ENCODE measurements at regions not wholly inside any gene's neighbourhood (a gene's known extent, or its start where the extent isn't known, plus 50 kb on each side); places are given as distances from the start of the nearest gene placed in this dataset.

DNA sequence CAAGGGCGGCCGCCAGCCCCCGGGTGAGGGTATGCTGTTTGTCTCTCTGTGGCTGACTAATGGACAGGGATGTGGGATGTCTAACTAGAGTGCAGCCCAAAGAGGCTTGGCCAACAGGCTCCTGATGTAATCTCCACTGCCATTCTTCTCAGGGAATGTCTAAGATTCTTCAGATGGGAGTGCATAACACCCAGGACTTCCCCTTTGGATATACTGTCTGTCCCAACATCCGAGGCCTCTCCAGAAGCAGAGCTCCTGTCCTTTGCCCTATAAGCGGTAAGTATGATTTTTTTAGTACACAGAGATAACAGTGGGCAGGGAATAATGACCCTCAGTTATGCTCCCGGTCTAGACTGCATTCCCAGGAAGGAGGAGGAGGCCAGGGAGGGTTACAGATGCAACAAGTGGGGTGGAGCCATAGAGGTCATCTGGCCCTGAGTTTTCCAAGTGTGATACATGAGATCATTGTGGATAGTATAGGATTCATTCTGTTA lies 62.5 kb upstream of the SLCO2A1 start (continued):
- TF ChIP-seq RAD21 (IDR thresholded peaks at IDR 0.05; ENCODE audit: insufficient read depth, low read depth, low read length) (no peak), PML (IDR thresholded peaks at IDR 0.05; ENCODE audit: low read length) (no peak), ZNF592 (IDR thresholded peaks at IDR 0.05) (no peak)

DNA sequence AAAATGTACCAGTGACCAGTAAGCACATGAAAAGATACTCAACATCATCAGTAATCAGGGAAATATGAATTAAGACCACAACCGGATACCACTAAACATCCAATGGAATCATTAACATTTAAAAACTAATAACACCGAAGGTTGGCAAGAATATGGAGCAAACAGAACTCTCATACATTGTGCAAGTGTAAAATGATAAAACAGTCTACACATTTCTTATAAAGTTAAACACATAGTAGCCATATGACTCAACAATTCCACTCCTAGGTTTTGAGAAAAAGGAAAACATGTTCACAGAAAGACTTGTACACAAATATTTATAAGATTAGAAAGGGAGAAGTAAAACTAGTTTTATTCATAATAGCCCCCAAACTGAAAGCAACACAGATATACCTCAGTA lies 60.3 kb upstream of the SLCO2A1 start:
- Histone ChIP-seq H3K79me2 (ENCODE audit: control insufficient read depth, insufficient read depth, low read length) (no peaks in the 10 kb centered on the region), H3K4me3 (no peak overlapping the region), H3K36me3 (ENCODE audit: control insufficient read depth in 2 of 2, insufficient read depth in 2 of 2, low read length in 1 of 2) (no peaks in the 10 kb centered on the region), H4K20me1 (ENCODE audit: control insufficient read depth, insufficient read depth) (no peaks in the 10 kb centered on the region), H3K27ac (ENCODE audit: control insufficient read depth, insufficient read depth) (no peak overlapping the region), H2AFZ (ENCODE audit: control insufficient read depth, low read depth, low read length) (no peak overlapping the region), H3K4me2 (ENCODE audit: control insufficient read depth, insufficient read depth) (no peak overlapping the region), H3K27me3 (replicated peaks in 1 of 2; ENCODE audit: control insufficient read depth in 2 of 2, insufficient read depth in 2 of 2, low read length in 1 of 2) (no peaks in the 10 kb centered on the region), H3K4me1 (ENCODE audit: control insufficient read depth, insufficient read depth, low read length) (no peaks in the 10 kb centered on the region), H3K9ac (ENCODE audit: control insufficient read depth, insufficient read depth, low read length) (no peak overlapping the region), H3K9me3 (replicated peaks; ENCODE audit: control insufficient read depth, insufficient read depth, low read length) (no peaks in the 10 kb centered on the region)
- ChIA-PET POLR2A (no interaction called here), RAD21 (ENCODE audit: unreplicated experiment) (no interaction called here), CTCF (no interaction called here), SMC1A (ENCODE audit: uncharacterized antibody, unreplicated experiment) (interaction anchor here (0.7 kb wide), 1 partner anchor 363 kb away, joined by 3 read pairs; no protein-coding TSS in a partner anchor)
- WGBS (ENCODE audit: insufficient coverage, insufficient replicate concordance, low lambda C conversion rate, missing lambda C conversion rate), result 70% methylated on average over 2 of the region's 2 CpGs
- intact Hi-C loops (cut with micrococcal nuclease; ENCODE audit: unreplicated experiment) (no loop called here), in situ Hi-C loops (cut with MboI) (no loop called here)
- no TSS peak for BruUV-seq (replicated peaks)
- no peak for ATAC-seq
- no peak for DNase-seq (ENCODE audit: low read depth, low spot score)
- FAIRE-seq, result no peak
- TF ChIP-seq, protein P1, sequence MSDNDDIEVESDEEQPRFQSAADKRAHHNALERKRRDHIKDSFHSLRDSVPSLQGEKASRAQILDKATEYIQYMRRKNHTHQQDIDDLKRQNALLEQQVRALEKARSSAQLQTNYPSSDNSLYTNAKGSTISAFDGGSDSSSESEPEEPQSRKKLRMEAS (IDR thresholded peaks at IDR 0.05; ENCODE audit: low read depth, low read length), result no peak
- no peak for TF ChIP-seq RELB (IDR thresholded peaks at IDR 0.05; ENCODE audit: low read depth)
- no peak for TF ChIP-seq SRF (IDR thresholded peaks at IDR 0.05; ENCODE audit: low read depth in 2 of 2, low read length in 2 of 2)
- TF ChIP-seq, protein P2, sequence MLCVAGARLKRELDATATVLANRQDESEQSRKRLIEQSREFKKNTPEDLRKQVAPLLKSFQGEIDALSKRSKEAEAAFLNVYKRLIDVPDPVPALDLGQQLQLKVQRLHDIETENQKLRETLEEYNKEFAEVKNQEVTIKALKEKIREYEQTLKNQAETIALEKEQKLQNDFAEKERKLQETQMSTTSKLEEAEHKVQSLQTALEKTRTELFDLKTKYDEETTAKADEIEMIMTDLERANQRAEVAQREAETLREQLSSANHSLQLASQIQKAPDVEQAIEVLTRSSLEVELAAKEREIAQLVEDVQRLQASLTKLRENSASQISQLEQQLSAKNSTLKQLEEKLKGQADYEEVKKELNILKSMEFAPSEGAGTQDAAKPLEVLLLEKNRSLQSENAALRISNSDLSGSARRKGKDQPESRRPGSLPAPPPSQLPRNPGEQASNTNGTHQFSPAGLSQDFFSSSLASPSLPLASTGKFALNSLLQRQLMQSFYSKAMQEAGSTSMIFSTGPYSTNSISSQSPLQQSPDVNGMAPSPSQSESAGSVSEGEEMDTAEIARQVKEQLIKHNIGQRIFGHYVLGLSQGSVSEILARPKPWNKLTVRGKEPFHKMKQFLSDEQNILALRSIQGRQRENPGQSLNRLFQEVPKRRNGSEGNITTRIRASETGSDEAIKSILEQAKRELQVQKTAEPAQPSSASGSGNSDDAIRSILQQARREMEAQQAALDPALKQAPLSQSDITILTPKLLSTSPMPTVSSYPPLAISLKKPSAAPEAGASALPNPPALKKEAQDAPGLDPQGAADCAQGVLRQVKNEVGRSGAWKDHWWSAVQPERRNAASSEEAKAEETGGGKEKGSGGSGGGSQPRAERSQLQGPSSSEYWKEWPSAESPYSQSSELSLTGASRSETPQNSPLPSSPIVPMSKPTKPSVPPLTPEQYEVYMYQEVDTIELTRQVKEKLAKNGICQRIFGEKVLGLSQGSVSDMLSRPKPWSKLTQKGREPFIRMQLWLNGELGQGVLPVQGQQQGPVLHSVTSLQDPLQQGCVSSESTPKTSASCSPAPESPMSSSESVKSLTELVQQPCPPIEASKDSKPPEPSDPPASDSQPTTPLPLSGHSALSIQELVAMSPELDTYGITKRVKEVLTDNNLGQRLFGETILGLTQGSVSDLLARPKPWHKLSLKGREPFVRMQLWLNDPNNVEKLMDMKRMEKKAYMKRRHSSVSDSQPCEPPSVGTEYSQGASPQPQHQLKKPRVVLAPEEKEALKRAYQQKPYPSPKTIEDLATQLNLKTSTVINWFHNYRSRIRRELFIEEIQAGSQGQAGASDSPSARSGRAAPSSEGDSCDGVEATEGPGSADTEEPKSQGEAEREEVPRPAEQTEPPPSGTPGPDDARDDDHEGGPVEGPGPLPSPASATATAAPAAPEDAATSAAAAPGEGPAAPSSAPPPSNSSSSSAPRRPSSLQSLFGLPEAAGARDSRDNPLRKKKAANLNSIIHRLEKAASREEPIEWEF (IDR thresholded peaks at IDR 0.05; ENCODE audit: insufficient replicate concordance, low read depth, low read length), result no peak
